ENCODE measurements at regions not wholly inside any gene's neighbourhood (a gene's known extent, or its start where the extent isn't known, plus 50 kb on each side); places are given as distances from the start of the nearest gene placed in this dataset.
"Not testable (repeated sequence)": the region's sequence is repeated elsewhere in the genome, so short reads cannot be mapped to it uniquely, and the experiment has no call there.

DNA sequence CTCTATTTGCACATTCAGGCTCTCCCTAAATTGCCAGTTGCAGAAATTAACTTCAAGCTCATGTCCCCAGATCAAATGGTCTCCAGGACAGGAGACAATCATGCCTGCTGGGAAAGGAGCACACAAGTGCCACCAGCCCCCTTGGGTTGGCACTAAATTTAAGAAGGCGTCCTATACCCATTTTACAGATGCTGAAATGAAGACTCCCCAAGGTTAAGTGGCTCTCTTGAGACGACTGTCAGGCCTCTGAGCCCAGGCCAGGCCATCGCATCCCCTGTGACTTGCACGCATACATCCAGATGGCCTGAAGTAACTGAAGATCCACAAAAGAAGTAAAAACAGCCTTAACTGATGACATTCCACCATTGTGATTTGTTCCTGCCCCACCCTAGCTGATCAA is 232.5 kb upstream of the FOXF1 start:
- not testable (repeated sequence) for DNase-seq (ENCODE audit: low spot score)

DNA sequence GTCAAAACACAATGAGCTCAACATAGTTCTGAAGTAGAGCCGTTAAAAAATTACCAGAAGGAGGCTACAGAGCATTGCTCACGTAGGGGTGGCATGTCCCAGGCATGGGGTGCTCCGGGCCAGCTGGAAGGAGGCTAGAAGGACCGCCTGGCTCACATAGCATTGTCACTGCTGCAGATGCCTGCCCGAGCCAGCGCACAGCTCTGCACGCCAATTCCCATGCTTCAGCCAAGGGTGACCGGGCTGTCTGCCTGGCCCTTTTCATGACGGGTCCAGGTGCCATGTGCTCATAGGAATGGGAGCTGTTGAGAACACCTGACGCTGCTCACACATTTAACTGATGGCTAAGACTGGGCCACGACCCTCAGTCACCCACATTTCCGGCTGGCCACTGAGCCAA is 228.9 kb upstream of the FOXF1 start:
- no peak for DNase-seq (ENCODE audit: low spot score)

DNA sequence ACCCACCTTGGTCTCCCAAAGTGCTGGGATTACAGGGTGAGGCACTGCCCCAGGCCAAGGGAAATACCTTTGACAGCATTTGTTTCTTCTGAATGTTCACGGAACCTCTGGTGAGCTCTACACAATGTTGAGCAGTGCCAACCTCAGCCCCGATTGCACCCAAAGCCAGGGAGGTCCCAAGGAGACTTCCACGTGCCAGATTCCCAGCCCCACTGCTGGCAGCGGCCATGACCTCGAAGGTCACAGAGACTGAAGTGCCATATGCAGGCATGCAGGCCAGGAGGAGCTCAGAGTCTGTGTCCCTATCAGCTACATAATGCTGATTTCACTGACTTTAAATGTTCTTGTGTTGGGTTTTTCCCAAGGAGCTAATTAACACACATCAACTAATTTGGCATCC is 226.4 kb upstream of the FOXF1 start:
- DNase-seq (ENCODE audit: low spot score): no peak

DNA sequence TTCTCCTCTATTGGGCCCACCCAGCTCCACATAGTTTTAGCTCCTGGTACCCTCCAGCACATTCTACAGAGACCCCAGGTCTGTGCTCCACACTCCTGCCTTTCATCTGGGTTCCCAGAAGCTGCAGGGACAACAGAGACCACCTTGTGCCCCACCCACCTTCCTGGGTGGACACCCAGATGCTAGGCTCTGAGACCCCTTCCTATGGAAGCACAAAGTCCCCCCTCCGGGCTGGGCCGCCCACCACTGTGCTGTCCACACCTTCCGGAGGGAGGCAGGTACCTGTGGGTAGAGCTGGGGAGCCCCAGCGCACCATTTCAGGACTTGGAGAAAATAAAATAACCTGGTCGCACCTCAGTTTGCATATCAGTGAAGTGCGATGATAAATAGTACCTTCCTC is 224.9 kb upstream of the FOXF1 start:
- DNase-seq (ENCODE audit: low spot score): no peak

GRCh38 chr16:86285938-86286921 is 224.1 kb upstream of the FOXF1 start:
- no peak for DNase-seq (ENCODE audit: low spot score)

GRCh38 chr16:86286991-86287663 is 223.2 kb upstream of the FOXF1 start:
- no peak for DNase-seq (ENCODE audit: low spot score)

DNA sequence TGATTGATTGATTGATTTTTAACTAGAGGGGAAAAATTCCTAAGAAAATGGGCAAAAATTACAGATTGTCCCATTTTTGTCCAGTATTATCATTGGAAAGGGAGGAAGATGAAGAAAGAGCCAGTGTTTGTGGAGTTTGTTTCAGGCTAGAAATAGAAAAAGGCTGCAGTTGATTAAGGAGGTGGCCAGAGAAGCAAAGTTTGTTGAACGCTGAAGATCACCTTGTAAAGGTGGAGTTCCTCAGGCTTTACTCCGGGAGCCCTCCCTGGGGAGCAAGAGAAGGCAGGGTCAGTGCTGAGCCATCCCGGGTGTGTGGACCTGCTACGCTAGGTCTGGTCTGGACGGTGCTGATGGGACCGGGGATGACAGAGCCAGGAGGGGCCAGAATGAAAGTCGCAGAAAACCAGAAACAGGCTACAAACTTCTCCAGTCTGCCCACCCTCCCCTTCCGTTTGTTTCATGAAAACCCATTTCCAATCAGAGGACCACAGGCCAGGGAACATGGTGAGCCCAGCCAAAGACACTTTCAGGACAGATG is 222.6 kb upstream of the FOXF1 start:
- DNase-seq (ENCODE audit: low spot score): no peak

GRCh38 chr16:86288716-86289294 is 221.5 kb upstream of the FOXF1 start:
- no peak for DNase-seq (ENCODE audit: low spot score)

- DNase-seq (ENCODE audit: low spot score): no peak
These were observed 221.0 kb upstream of the FOXF1 start for GRCh38 chr16:86289304-86289703.

DNA sequence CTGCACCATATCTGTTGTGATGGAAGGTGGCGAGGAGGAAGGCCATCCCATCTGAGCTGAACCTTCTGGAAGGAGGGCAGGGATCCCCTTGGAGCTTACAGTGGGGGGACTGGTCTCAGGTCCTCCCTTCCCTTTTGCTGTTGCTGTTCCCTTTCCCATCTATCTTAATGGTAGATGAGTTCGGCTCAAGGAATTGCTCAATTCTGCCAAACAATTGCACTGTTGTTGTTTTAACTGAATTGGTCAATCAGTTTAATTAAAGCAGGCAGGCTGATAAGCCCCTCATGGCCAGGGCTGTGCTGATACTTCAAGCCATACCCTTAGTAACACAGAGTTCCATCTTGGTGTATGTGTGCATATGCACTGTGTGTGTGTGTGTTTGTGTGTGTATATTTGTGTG is 220.4 kb upstream of the FOXF1 start:
- DNase-seq (ENCODE audit: low spot score): no peak

GRCh38 chr16:86291491-86291890 is 218.8 kb upstream of the FOXF1 start:
- no peak for DNase-seq (ENCODE audit: low spot score)

DNA sequence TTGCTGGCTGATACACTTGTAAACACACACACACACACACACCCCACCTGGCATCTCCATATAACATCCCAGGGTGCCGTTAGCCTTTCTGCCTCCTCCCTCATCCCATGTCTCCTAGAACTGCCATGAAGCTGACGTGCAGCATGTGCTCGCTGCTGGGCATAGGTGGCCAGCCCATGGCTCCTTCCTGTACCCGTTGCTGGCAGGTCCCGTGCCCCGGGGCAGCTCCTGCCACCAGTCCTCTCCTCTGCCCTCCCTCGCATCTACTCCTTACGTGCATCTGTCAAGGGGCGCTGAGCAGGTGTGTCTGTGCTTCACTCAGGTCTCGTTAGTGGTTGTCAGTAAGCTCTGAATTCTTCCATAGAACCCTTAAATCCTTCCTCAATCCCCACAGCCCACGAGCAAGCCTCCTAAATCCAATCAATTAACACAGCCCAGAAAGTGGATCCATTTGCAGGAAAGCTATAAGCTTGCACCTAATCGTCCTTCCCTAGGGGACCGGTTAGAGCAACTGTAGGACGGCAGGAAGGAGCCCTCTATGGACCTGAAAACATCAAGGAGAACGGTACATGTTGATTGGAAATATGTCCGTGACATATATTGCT is 218.1 kb upstream of the FOXF1 start:
- no peak for DNase-seq (ENCODE audit: low spot score)

GRCh38 chr16:86292942-86293341 is 217.4 kb upstream of the FOXF1 start:
- DNase-seq (ENCODE audit: low spot score): no peak

- no peak for DNase-seq (ENCODE audit: low spot score)
These were observed 216.4 kb upstream of the FOXF1 start for GRCh38 chr16:86293906-86294305.

DNA sequence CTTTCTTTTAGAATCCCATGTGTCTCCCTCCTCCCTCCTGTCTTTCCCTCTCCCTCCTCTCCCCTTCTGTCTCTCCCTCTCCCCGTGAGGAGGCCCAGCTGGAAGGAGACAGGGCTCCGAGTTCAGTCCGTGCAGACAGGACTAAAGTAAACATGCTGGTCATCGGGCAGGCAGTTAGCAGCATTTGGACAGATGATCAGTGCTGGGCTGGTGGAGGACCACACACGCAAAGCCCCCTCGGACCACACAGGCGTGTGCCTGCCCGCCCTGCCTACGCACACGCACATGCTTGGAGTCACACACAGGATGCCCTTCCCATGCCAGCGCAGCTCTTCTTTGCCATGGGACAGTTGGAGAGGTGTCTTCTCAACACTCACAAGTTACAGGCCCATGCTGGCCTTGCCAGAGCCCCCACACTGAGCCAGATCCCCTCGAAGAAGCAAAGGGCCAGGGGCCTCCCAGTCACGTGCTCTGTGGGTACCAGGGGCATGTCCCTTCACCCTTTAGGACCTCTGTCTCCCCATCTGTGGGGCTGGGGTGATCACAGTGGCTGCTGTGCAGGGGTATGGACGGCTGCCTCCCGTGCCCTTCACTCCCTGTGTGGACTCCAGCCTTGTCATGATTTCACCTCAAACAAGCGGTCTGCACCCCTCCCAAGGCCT is 215.7 kb upstream of the FOXF1 start:
- no peak for DNase-seq (ENCODE audit: low spot score)

DNA sequence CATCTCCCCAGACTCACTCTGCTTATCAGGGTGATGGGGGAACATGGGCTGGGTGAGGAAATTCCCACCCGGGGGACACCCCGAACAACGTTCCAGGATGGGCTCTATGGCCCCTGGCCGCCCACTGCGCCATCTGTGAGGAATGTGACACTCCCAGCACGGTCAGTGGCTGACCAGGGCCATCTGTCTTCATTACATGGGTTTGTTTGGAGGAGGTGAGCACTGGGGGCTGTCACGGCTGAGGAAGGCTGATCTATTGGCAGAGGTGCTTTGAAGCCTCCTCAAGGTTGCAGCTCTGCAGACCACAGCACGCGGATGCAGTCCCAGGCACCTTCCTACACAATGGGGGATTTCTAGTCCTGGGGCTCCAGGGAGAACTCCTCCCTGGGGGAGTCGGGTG is 214.1 kb upstream of the FOXF1 start:
- no peak for DNase-seq (ENCODE audit: low spot score)

GRCh38 chr16:86297391-86297790 is 212.9 kb upstream of the FOXF1 start:
- no peak for DNase-seq (ENCODE audit: low spot score)

- no peak for DNase-seq (ENCODE audit: low spot score)
These were observed 212.2 kb upstream of the FOXF1 start for GRCh38 chr16:86297866-86298757.

DNA sequence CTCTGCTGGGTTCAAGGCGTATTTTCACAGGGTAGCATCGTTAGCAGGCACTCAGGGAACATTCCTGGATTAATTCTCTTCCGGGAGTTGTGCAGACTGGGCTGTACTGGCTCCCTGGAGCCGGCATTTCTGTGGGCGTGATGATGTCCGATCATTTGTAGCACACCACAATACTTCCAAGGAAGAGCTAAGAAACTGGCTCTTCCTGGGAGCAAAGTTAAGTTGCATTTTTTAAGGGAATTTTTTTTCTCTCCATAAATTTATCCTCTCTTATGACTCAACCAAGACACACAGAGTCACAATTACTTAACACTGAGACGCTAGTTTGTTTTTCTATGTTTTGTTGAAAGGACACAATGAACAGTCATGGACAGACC is 211.6 kb upstream of the FOXF1 start:
- DNase-seq (ENCODE audit: low spot score): no peak

DNA sequence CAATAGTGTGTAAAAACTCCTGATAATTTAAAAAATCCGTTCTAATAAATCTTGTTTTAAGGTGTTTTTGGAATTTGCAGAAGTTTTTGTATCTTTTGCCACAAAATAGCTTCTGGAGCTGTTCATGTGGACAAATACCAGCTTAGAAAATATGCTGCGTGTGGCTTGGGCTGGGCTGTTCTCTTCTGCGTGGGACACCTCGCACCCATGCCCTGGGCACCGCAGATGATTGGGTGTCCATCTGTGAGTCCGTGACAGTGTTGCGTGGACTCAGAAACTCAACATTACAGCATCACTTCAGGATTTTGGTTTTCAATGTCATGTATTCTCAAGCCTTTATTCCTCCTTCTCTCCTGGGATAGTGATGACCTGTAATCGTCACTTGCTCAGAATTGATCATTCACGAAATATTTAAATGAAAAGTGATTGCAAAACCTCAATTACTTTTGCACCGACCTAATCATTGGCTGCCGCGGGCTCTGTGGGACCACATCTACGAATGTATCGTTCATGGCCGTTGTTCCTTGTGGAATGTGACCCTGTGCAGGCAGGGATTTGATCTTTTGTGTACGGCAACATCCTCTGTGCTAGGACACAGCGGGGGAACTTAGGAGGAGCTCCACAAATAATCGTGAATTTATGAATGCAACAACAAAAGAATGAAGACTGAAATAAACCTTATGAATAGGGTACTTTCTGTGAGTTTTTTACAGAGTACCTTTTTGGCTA is 210.3 kb upstream of the FOXF1 start:
- DNase-seq (ENCODE audit: low spot score): no peak

All from HuH-7.5 (cell line).